Sigmoid colon (tissue), 4 donors: ENCODE measurements at regions not wholly inside any gene's neighbourhood (a gene's known extent, or its start where the extent isn't known, plus 50 kb on each side); places are given as distances from the start of the nearest gene placed in this dataset.

Source experiments
- POLR2A ChIP-seq, 2 donors: fragments of 450-650 bp; IDR thresholded peaks; one replicate each; pipeline ENCODE4 v1.6.1; 2016; ENCODE audit warnings: antibody characterized with exemption in 2 of 2, mild to moderate bottlenecking in 2 of 2, moderate library complexity in 2 of 2
- POLR2AphosphoS5 ChIP-seq, 4 donors: sonication (generic); formaldehyde crosslinking; IDR thresholded peaks; one replicate each; pipeline ENCODE4 v1.6.1; 2017; ENCODE audit warnings: antibody characterized with exemption in 4 of 4

- TF ChIP-seq POLR2AphosphoS5 (IDR thresholded peaks at IDR 0.05), result no peak
- TF ChIP-seq POLR2A (IDR thresholded peaks at IDR 0.05), result no peak
Observed at GRCh38 chr2:128414946-128415778, 96.5 kb upstream of the HS6ST1 start.
